ENCODE measurements at regions not wholly inside any gene's neighbourhood (a gene's known extent, or its start where the extent isn't known, plus 50 kb on each side); places are given as distances from the start of the nearest gene placed in this dataset.
"Not testable (repeated sequence)": the region's sequence is repeated elsewhere in the genome, so short reads cannot be mapped to it uniquely, and the experiment has no call there.

GRCh38 chr7:98731651-98732050 is 114.6 kb downstream of the NPTX2 start:
- intact Hi-C loops (cut with DNase I) = no loop called here
- Histone ChIP-seq H3K36me3 (ENCODE audit: control insufficient read depth in 2 of 3, insufficient read depth in 3 of 3, low read length in 3 of 3) (no peaks in the 10 kb centered on the region), H3K27ac (ENCODE audit: low read depth in 2 of 2, low read length in 2 of 2) (no peak overlapping the region), H3K9me3 (ENCODE audit: control insufficient read depth in 2 of 3, insufficient read depth in 1 of 3, low read length in 3 of 3) (peaks cover 0 to 4% (median 2%) of the 10 kb centered on the region in 3 donors), H3K9ac (ENCODE audit: low read length in 3 of 3) (no peak overlapping the region), H3K4me1 (ENCODE audit: control insufficient read depth in 2 of 3, insufficient read depth in 2 of 3, low read depth in 1 of 3, low read length in 3 of 3) (no peaks in the 10 kb centered on the region), H3K27me3 (ENCODE audit: control insufficient read depth, insufficient read depth, low read length) (no peaks in the 10 kb centered on the region), H3K4me3 (ENCODE audit: low read length in 3 of 3) (no peak overlapping the region)
- FAIRE-seq (no peak), DNase-seq (no peak)
- TF ChIP-seq, protein P1, sequence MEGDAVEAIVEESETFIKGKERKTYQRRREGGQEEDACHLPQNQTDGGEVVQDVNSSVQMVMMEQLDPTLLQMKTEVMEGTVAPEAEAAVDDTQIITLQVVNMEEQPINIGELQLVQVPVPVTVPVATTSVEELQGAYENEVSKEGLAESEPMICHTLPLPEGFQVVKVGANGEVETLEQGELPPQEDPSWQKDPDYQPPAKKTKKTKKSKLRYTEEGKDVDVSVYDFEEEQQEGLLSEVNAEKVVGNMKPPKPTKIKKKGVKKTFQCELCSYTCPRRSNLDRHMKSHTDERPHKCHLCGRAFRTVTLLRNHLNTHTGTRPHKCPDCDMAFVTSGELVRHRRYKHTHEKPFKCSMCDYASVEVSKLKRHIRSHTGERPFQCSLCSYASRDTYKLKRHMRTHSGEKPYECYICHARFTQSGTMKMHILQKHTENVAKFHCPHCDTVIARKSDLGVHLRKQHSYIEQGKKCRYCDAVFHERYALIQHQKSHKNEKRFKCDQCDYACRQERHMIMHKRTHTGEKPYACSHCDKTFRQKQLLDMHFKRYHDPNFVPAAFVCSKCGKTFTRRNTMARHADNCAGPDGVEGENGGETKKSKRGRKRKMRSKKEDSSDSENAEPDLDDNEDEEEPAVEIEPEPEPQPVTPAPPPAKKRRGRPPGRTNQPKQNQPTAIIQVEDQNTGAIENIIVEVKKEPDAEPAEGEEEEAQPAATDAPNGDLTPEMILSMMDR (IDR thresholded peaks at IDR 0.05; ENCODE audit: borderline replicate concordance, extremely low read depth, insufficient read depth) = no peak

DNA sequence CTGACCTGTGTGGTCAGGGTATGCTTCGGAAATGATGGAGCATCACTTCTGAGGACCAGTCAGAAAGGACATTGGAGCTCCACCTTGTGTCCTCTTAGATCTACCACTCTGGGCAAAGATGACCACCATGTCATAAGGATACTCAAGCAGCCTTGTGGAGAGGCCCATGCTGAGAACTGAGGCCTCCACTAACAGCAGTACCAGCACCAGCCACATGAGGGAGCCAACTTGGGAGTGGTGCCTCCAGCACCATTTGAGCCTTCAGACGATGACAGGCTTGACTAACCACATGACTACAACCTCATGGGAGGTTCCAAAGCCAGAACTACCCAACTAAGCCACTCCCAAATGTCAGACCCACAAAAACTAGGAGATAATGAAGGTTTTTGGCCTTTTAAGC is 116.0 kb downstream of the NPTX2 start:
- Histone ChIP-seq H3K27me3 (ENCODE audit: control insufficient read depth, insufficient read depth, low read length) (no peaks in the 10 kb centered on the region), H3K9ac (ENCODE audit: low read length in 3 of 3) (no peak overlapping the region), H3K4me1 (ENCODE audit: control insufficient read depth in 2 of 3, insufficient read depth in 2 of 3, low read depth in 1 of 3, low read length in 3 of 3) (no peaks in the 10 kb centered on the region), H3K27ac (ENCODE audit: low read depth in 2 of 2, low read length in 2 of 2) (no peak overlapping the region), H3K9me3 (ENCODE audit: control insufficient read depth in 2 of 3, insufficient read depth in 1 of 3, low read length in 3 of 3) (peaks cover 0 to 4% (median 2%) of the 10 kb centered on the region in 3 donors), H3K36me3 (ENCODE audit: control insufficient read depth in 2 of 3, insufficient read depth in 3 of 3, low read length in 3 of 3) (no peaks in the 10 kb centered on the region), H3K4me3 (ENCODE audit: low read length in 3 of 3) (no peak overlapping the region)
- intact Hi-C loops (cut with DNase I) = no loop called here
- DNase-seq (no peak), FAIRE-seq (no peak)
- TF ChIP-seq, protein P1 (IDR thresholded peaks at IDR 0.05; ENCODE audit: borderline replicate concordance, extremely low read depth, insufficient read depth) = no peak

DNA sequence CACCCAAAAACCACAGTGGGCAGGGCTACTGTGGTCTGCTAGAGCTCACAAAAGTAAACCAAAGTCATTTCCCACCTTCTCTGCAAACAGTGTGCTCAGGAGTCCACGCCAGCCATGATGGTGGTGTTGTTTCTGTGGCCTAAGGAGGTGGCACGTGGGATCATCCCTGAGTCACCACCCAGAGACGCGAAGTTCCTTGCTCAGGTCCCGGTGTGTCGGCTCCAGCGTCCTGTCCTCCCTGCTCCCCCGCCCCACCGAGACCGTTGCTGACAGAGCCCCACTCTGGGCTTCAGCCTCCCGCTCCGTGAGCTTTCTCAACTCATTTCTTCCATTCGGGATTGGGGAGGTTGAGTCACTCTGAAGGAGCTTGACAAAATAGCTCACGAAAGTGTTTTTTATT is 118.7 kb downstream of the NPTX2 start:
- intact Hi-C loops (cut with DNase I) = no loop called here
- Histone ChIP-seq H3K9ac (ENCODE audit: low read length in 3 of 3) (no peak overlapping the region), H3K27me3 (ENCODE audit: control insufficient read depth, insufficient read depth, low read length) (no peaks in the 10 kb centered on the region), H3K27ac (ENCODE audit: low read depth in 2 of 2, low read length in 2 of 2) (no peak overlapping the region), H3K9me3 (ENCODE audit: control insufficient read depth in 2 of 3, insufficient read depth in 1 of 3, low read length in 3 of 3) (peaks cover 0 to 4% (median 2%) of the 10 kb centered on the region in 3 donors), H3K4me3 (ENCODE audit: low read length in 3 of 3) (no peak overlapping the region), H3K4me1 (ENCODE audit: control insufficient read depth in 2 of 3, insufficient read depth in 2 of 3, low read depth in 1 of 3, low read length in 3 of 3) (no peaks in the 10 kb centered on the region), H3K36me3 (ENCODE audit: control insufficient read depth in 2 of 3, insufficient read depth in 3 of 3, low read length in 3 of 3) (no peaks in the 10 kb centered on the region)
- DNase-seq = no peak
- TF ChIP-seq, protein P1 (IDR thresholded peaks at IDR 0.05; ENCODE audit: borderline replicate concordance, extremely low read depth, insufficient read depth) = no peak
- FAIRE-seq = no peak

DNA sequence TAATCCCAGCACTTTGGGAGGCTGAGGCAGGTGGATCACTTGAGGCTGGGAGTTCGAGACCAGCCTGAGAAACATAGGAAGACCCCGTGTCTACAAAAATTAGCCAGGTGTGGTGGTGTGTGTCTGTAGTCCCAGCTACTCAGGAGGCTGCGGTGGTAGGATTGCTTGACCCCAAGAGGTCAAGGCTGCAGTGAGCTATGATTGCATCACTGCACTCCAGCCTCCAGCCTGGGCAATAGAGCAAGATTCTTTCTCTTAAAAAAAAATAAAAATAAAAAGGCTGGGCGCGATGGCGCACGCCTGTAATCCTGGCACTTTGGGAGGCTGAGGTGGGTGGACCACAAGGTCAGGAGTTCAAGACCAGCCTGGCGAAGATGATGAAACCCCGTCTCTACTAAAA is 119.4 kb downstream of the NPTX2 start:
- H3K9me3 ChIP-seq (ENCODE audit: control insufficient read depth in 2 of 3, insufficient read depth in 1 of 3, low read length in 3 of 3); H3K4me1 ChIP-seq (ENCODE audit: control insufficient read depth in 2 of 3, insufficient read depth in 2 of 3, low read depth in 1 of 3, low read length in 3 of 3); FAIRE-seq; intact Hi-C loops (cut with DNase I); H3K27ac ChIP-seq (ENCODE audit: low read depth in 2 of 2, low read length in 2 of 2); H3K36me3 ChIP-seq (ENCODE audit: control insufficient read depth in 2 of 3, insufficient read depth in 3 of 3, low read length in 3 of 3); H3K4me3 ChIP-seq (ENCODE audit: low read length in 3 of 3); H3K27me3 ChIP-seq (ENCODE audit: control insufficient read depth, insufficient read depth, low read length); DNase-seq; H3K9ac ChIP-seq (ENCODE audit: low read length in 3 of 3): not testable (repeated sequence)

Data from kidney (tissue), 13 donors.